HPDE6-E6E7 (cell line): ENCODE measurements at regions not wholly inside any gene's neighbourhood (a gene's known extent, or its start where the extent isn't known, plus 50 kb on each side); places are given as distances from the start of the nearest gene placed in this dataset.

Experiments used
- DNase-seq: peaks from one replicate; pipeline ENCODE4 v3.0.0; 2011; ENCODE audit warnings: missing footprints; ENCODE audit errors: extremely low spot score

- DNase-seq, result no peak
Observed at GRCh38 chr2:78023356-78023755, 501.2 kb upstream of the LRRTM4 start.

DNA sequence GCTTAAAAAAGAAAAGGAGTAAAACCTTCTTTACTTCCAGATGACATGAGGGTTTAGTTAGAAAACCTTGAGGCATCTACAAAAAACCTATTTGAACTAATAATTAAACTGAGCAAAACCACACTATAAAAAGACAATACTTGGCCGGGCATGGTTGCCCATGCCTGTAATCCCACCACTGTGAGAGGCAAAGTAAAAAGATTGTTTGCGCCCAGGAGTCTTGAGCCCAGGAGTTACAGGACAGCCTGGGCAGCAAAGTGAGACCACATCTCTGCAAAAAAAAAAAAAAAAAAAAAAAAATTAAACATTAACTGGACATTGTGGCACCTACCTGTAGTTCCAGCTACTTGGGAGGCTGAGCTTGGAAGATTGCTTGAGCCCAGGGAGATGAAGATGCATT is 502.8 kb upstream of the LRRTM4 start:
- DNase-seq, result no peak

DNA sequence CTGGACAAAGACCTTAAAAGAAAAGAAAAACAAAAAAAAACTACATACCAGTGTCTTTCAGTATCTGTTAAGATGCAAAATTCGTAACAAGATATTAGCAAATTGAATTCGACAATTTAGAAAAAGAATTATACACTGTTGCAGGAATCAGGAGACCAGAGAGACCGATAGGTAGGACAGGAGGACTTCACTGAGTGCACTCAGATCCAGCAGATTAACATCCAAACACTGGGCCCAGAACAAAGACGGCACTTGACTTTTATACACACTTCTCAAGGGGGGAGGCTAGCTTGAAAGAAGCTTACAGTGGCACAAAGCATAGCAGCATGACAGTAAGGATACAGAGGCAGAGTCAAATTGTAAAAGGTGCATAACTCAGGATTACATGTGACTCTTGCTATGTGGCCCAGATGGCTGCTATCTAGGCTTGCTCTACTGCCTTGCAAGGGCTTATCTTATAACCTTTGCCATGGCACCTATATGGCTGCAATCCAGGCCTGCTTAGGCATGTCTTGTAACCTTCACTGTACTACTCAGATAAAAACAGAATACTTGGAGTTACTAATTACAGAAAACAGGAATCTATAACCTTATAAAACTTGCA is 507.3 kb upstream of the LRRTM4 start:
- DNase-seq, result no peak

- no peak for DNase-seq
Observed at GRCh38 chr2:78034706-78035105, 512.5 kb upstream of the LRRTM4 start.

DNA sequence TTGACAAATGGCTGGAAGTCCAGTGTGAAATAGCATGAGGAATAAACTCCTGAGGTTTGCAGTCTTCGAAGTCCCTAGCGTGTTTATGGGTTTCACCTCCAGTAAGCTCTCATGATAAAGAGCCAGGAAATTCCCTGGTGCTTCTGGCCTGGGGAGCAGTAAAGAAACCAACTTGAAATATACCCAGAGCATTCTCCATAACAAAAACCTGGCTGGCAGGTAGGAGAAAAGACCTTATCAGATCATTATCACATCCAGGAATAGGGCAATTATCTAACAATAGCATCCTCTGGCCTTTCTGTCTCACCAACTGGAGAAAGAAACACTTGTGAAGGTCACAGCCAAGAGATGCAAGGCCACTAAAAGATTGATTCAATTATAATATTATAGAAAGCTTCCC is 513.6 kb upstream of the LRRTM4 start:
- DNase-seq, result no peak

DNA sequence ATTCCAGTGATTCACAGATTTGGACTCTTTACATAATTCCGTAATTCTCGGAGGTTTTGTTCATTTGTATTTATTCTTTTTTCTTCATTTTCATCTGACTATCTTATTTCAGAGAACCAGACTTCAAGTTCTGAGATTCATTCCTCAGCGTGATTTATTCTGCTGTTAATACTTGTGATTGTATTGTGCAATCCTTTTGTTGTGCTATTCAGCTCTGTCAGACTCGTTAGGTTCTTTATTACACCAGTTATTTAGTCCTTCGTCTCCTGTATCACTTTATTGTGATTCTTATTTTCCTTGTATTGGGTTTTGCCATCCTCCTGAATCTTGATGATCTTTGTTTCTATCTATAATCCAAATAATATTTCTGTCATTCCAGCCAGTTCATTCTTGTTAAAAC is 529.3 kb upstream of the LRRTM4 start:
- no peak for DNase-seq

DNA sequence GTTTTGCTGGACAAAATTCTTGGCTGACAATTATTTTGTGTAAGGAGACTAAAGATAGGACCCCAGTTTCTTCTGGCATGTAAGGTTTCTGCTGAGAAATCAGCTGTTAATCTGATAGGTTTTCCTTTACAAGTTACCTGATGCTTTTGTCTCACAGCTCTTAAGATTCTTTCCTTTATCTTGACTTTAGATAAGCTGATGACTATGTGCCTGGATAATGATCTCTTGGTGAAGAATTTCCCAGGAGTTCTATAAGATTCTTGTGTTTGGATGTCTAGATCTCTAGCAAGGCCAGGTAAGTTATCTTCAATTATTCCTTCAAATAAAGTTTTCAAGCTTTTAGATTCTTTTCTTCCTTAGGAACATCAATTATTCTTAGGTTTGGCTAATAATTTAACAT is 534.8 kb upstream of the LRRTM4 start:
- no peak for DNase-seq

- DNase-seq, result no peak
Observed at GRCh38 chr2:78061301-78061700, 539.1 kb upstream of the LRRTM4 start.

DNA sequence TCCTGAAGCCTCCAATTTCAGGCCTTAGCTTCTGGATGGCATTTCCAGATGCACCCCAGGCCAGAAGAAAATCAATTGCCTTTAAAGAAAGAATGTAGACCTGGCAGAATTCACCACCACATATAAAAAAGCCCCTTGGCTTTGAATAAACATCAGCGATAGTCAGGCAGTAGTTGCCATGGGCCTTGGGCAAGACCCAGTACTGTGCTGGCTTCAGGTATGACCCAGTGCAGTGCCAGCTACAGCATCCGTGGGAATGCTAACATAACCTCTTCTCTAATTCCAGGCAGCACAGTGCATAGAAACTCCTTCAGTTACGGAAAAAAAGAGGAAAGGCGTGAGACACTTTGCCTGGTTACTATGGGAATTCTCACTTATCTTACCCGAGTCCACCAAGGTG is 539.6 kb upstream of the LRRTM4 start:
- no peak for DNase-seq

DNA sequence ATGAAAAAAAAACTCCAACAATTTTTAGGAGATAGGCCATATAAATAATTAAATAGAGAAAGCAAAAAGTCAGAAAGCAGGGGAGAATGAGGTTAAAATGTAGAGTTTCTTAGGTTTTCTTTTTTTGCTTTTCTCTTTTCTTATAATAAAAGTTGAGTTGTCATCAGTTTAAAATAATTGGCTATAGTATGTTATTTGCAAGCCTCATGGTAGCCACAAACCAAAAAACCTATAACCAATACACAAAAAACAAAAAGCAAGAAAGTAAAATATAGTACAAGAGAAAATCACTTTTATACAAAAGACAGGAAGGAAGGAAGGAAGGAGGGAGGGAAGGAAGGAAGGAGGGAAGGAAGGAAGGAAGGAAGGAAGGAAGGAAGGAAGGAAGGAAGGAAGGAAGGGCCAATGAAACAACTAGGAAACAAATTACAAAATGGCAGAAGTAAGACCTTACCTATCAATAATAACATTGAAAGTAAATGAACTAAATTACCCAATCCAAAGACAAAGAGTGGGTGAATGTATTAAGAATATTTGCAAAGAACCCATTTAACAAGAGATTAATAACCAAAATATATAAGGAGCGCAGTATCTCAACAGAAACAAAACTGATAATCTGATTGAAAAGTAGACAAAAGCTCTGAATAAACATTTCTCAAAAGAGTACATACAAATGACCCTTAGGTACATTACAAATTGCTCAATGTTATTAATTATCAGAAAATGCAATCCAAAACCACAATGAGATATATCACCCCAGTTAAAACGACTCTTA is 541.3 kb upstream of the LRRTM4 start:
- no peak for DNase-seq

DNA sequence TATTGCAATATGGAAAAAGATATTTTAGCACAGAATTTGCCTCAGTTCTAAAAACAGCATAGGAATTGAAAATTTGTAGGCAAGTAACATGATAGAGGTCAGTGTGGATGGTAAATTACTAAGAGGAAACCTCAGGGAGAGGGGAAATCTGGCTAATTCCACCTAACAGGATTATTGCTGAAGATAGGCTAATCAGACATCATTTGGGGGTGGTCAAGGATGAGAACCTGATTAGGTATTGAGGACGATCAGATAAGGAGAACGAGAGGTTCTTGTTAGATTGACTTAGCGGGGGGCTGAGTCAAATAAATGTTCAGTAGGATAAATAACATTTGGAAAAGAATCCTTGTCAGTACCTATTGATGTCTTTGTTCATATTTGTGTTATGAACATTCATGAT is 543.2 kb upstream of the LRRTM4 start:
- no peak for DNase-seq

DNA sequence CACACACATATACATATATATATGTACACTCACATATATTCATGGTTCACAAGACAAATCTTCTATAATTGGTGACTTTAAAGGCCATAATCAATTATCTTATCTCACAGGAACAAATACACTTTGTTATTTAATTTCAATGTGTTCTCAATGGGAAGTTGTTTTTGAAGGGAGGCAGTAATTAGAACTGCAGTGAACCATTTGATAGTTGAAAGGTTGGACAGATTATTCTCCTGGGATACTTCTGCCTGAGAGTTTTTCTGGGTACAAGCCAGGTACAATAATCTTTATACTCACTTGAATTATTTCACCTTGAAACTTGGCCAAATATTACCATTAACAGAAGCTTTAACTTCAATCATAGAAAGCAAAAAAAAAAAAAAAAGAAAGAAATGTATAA is 546.6 kb upstream of the LRRTM4 start:
- DNase-seq, result no peak

DNA sequence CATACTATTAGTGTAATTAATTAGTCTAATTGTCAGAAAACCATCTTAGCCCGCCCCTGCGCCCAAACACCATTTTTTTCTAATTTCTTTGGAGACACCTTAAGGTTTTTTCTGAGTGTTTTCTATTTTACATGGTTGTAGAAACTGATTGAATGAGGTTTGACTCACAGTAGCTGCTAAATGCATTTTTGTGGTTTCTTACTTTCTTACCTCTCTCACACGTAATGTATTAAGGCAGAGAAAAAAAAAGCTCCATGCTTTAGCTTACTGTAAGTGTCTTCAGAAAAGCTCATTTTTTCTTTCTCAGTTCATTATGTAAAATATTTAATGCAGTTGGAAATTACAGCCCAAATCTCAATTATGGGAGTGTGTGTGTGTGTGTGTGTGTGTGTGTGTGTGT is 548.5 kb upstream of the LRRTM4 start:
- DNase-seq, result no peak

DNA sequence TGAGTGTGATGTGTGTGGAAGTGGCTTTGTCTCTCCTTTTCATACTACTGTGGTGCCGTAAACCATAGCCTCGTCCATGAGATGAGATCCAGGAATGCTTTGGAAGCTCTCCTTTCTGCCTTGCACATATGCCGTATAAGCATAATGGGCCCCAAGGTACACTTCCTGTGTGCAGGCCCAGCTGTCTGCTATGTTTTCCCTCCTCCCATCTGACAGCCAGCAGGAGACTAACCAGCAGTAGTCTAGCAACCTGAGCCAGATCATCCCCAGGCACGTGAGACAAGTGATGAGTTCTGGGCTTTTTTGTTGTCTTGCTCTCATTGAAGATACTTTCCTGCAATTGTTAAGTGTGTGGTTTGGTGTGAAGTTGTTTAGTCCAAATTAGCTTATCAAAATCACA is 555.5 kb upstream of the LRRTM4 start:
- DNase-seq, result no peak

DNA sequence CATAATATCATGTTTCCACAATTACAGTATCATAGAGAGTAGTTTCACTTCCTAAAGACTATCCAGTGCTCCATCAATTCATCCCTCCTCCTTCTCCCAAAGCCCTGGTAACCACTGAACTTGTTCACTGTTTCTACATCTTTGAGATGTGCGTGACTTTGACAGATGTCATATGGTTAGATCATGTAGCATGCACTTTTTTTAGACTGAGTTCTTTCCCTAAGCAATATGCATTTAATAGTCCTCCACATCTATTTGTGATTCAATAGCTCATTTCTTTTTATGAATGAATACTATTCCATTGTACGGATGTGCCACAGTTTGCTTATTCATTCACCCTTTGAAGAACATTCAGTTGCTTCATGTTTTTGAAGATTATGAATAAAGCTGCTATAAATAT is 560.4 kb upstream of the LRRTM4 start:
- no peak for DNase-seq

GRCh38 chr2:78093436-78093835 is 571.3 kb upstream of the LRRTM4 start:
- no peak for DNase-seq

DNA sequence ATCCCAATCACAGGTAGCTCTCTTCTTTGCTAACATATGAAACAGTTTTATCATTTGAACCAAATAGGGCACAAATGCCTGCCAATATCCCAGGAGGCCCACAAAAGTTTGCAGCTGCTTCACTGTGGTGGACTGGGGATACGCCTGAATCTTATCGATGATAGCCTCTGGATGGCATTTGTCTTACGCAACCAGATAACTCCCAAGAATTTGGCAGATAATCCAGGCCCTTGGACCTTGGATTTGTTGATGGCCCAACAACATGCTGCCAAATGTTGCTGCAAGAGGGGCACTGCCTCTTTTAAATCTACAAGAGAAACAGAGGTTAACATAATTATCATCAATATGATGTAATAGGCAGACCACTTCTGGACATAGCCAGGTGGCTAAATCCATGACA is 587.1 kb upstream of the LRRTM4 start:
- DNase-seq, result no peak

DNA sequence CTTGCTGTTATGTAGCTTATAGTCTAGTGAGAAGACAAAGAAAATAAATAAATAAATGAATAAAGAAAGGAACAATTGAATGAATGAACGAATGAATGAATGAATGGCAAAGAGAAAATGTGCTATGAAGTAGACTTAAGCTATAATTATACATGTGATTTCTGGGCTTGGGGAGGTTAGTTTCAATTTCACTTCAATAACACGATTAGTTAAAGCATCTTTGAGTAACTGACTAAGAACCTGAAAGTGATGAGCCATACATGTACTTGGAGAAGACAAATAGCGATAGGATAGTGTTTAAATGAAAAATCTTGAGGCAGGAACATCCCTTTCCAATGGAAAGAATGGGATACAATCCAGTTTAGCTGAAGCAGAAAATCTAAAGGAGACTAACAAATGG is 593.1 kb upstream of the LRRTM4 start:
- DNase-seq, result no peak

- no peak for DNase-seq
Observed at GRCh38 chr2:78118037-78118436, 595.9 kb upstream of the LRRTM4 start.

DNA sequence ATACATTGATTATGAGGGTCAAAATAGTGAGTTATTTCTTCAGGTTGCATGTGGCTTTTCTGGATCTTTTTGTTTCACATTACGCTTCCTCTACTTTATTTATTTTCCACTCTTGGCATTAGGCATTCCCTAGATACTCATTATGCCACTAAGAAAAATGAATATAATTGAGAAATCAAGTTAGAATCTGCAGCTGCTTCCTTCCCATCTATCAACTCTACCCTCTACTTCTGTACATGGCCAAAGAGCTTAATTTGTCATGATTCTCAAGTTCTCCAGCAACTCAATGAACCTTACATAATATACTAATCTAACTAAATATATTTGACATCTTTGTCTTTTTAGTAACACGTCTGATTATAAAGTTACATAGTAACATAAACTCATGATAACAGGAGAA is 598.1 kb upstream of the LRRTM4 start:
- DNase-seq, result no peak

DNA sequence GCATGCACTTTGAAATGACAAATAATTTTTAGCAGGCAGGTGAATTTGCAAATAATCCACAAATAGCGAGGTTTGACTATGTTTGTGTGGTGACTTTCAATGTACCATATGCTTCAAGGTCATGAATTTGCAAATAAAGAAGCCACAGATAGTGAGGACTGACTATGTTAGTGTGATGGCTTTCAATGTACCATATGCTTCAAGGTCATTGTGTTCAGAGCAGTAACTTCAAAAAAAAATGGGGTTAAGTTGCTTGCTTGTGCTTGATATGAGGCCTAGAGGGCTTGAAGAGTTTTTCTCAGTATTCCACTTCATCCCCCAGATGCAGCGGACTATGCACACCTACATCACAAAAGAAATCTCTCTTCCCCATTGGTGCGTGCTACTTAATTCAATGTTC is 602.9 kb upstream of the LRRTM4 start:
- no peak for DNase-seq

GRCh38 chr2:78127424-78127823 is 605.2 kb upstream of the LRRTM4 start:
- no peak for DNase-seq

DNA sequence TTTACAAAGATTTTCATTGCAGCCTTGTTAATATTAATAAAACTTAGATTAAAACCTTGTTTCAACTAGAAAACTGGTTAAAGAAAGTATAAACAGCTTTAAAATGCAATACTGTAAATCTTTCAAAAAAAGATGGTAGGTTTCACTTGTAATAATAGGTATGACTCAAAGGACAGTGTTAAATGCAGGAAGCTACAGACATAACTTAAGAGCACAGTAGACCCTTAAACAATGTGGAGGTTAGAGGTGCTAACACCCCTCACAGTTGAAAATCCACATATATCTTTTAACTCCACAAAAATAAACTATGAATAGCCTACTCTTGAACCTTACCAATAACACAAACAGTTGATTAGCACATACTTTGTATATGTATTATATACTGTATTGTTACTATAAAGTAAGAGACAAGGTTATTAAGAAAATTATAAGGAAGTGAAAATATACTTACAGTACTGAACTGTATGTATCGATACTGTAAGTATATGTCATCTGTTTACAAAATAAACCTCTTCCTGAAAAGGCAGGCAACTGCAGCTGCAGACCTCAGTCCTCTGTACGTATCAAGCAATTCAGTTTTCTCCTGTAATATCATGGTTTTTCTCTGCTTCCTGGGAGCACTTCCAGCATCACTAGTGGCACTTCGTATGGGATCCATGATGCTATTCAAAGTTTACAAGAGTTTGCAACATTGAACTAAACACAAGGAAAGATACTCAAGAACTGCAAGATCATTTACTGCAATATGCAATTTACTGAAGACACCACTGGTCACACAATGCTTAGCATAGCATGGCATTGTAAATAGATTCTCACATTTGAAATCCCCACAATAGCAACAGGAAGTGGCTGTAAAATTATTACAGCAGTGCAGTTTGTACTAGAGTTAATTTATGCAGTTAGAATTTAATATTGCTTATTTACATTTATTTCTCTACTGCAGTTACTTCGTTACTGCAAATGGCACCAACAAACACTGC is 610.5 kb upstream of the LRRTM4 start:
- DNase-seq, result no peak
